Keratinocyte (primary cell): ENCODE measurements at regions not wholly inside any gene's neighbourhood (a gene's known extent, or its start where the extent isn't known, plus 50 kb on each side); places are given as distances from the start of the nearest gene placed in this dataset.

Experiments
- CTCF ChIP-seq, 3 experiments: IDR thresholded peaks in 1 of 3; conservative IDR thresholded peaks in 1 of 3; optimal IDR thresholded peaks in 1 of 3; 2 replicates in 2 of 3; 3 replicates in 1 of 3; pipeline versions ENCODE3 to v1.5.1; 2011; ENCODE audit warnings: low read length in 3 of 3, mild to moderate bottlenecking in 3 of 3, moderate library complexity in 2 of 3, control low read depth in 1 of 3, inconsistent platforms in 1 of 3; ENCODE audit not compliant: insufficient read depth in 2 of 3; ENCODE audit errors: extremely low read depth in 1 of 3
- EZH2 ChIP-seq: IDR thresholded peaks from one replicate; pipeline ENCODE4 v1.6.1; 2012; ENCODE audit warnings: inconsistent platforms, mild to moderate bottlenecking, low read length, moderate library complexity

- TF ChIP-seq CTCF (optimal IDR thresholded peaks at IDR 0.05 in 1 of 3, IDR thresholded peaks at IDR 0.05 in 1 of 3, conservative IDR thresholded peaks at IDR 0.05 in 1 of 3; ENCODE audit: extremely low read depth in 1 of 3, insufficient read depth in 2 of 3, low read length in 3 of 3): no peak
- no peak for TF ChIP-seq EZH2
Observed at GRCh38 chr5:90022711-90023053, 386.9 kb downstream of the CETN3 start.
